HCT116 (cell line): ENCODE measurements at regions not wholly inside any gene's neighbourhood (a gene's known extent, or its start where the extent isn't known, plus 50 kb on each side); places are given as distances from the start of the nearest gene placed in this dataset.

Experiments used
- ATAC-seq: fragments of 200-7000 bp; cut with Tn5 transposase; 2 replicates; pipeline ENCODE4 v1.9.1; 2020; ENCODE audit warnings: mild to moderate bottlenecking, moderate library complexity
- BruUV-seq: library from RNA; stranded (reverse); fragments of 400-500 nt; replicated peaks from 2 replicates; lab custom pipeline; 2021; lab: Mats Ljungman, UMichigan
- CTCF ChIA-PET: fragments of 300-600 bp; sonication (Branson Sonifier 250); formaldehyde crosslinking; loops from one replicate; lab custom pipeline; 2021; ENCODE audit warnings: antibody characterized with exemption; lab: Charles Lee
- POLR2A ChIA-PET: fragments of 300-600, 350-600 bp; sonication (Branson Sonifier 250); formaldehyde crosslinking; loops from one replicate; lab custom pipeline; 2021; ENCODE audit warnings: antibody characterized with exemption; lab: Charles Lee
- RAD21 ChIA-PET, 2 experiments: fragments of 300-600 bp; sonication (Branson Sonifier 250); formaldehyde crosslinking; loops; one replicate each; lab custom pipeline; 2023; ENCODE audit warnings: low total read pairs in 2 of 2; ENCODE audit not compliant: uncharacterized antibody in 2 of 2, unreplicated experiment in 2 of 2, low non-redundant PET in 1 of 2; lab: Charles Lee
- DNase-seq: peaks from one replicate; pipeline ENCODE4 v3.0.0-alpha.2; 2010; ENCODE audit warnings: low read depth, low spot score
- H2AFZ ChIP-seq: fragments of 200-600 bp; shearing (Covaris generic), sonication (generic); 2 replicates; pipeline ENCODE4 v1.6.1; 2017; ENCODE audit warnings: low read depth, mixed run types, mixed read lengths, antibody characterized with exemption, low read length; ENCODE audit not compliant: poor library complexity, severe bottlenecking
- H3K27ac ChIP-seq: 2 replicates; pipeline ENCODE4 v1.5.1; 2012; ENCODE audit warnings: low read depth, low read length
- H3K27me3 ChIP-seq: fragments of 200-600 bp; sonication (generic); 2 replicates; pipeline ENCODE4 v1.6.1; 2016; ENCODE audit warnings: mixed run types, low read length, mixed read lengths; ENCODE audit not compliant: insufficient read depth
- H3K36me3 ChIP-seq, 2 experiments: fragments of 200-500 bp in 1 of 2; fragments of 200-600 bp in 1 of 2; sonication (Bioruptor generic) in 1 of 2; sonication (generic) in 1 of 2; 2 replicates each; pipeline versions ENCODE4 v1.5.1 to v1.6.1; 2014 to 2016; ENCODE audit warnings: low read length in 2 of 2, inconsistent platforms in 1 of 2, mixed read lengths in 1 of 2, mixed run types in 1 of 2; ENCODE audit not compliant: insufficient read depth in 2 of 2, control insufficient read depth in 1 of 2
- H3K4me1 ChIP-seq, 2 experiments: fragments of 200-600 bp in 1 of 2; sonication (generic) in 1 of 2; 2 replicates each; pipeline versions ENCODE4 v1.5.1 to v1.6.1; 2012 to 2017; ENCODE audit warnings: low read length in 2 of 2, inconsistent platforms in 1 of 2, mild to moderate bottlenecking in 1 of 2, mixed read lengths in 1 of 2, mixed run types in 1 of 2, moderate library complexity in 1 of 2; ENCODE audit not compliant: insufficient read depth in 2 of 2, control insufficient read depth in 1 of 2
- H3K4me2 ChIP-seq: fragments of 200-600 bp; sonication (generic); 2 replicates; pipeline ENCODE4 v1.6.1; 2017; ENCODE audit warnings: mixed run types, low read length, mixed read lengths
- H3K4me3 ChIP-seq, 2 experiments: fragments of 200-600 bp in 1 of 2; sonication (generic) in 1 of 2; replicated peaks in 1 of 2; 2 replicates each; pipeline ENCODE4 v1.5.1; 2011 to 2016; ENCODE audit warnings: low read length in 2 of 2, control low read depth in 1 of 2, low read depth in 1 of 2, mild to moderate bottlenecking in 1 of 2, mixed read lengths in 1 of 2, mixed run types in 1 of 2
- H3K79me2 ChIP-seq: fragments of 200-600 bp; sonication (generic); 2 replicates; pipeline ENCODE4 v1.6.1; 2017; ENCODE audit warnings: mild to moderate bottlenecking, mixed run types, low read length, moderate library complexity, mixed read lengths; ENCODE audit not compliant: insufficient read depth
- H3K9ac ChIP-seq: fragments of 200-600 bp; sonication (generic); 2 replicates; pipeline ENCODE4 v1.6.1; 2016; ENCODE audit warnings: low read length, mixed read lengths
- H3K9me2 ChIP-seq: fragments of 200-600 bp; sonication (generic), shearing (Covaris generic); 2 replicates; pipeline ENCODE4 v1.6.1; 2017; ENCODE audit warnings: mixed run types, mild to moderate bottlenecking, moderate library complexity; ENCODE audit not compliant: insufficient read depth
- H3K9me3 ChIP-seq, 2 experiments: fragments of 200-500 bp in 1 of 2; fragments of 200-600 bp in 1 of 2; sonication (Bioruptor generic) in 1 of 2; sonication (generic) in 1 of 2; 2 replicates each; pipeline ENCODE4 v1.6.1; 2014 to 2017; ENCODE audit warnings: low read length in 2 of 2, mixed read lengths in 2 of 2, inconsistent platforms in 1 of 2, low read depth in 1 of 2, mild to moderate bottlenecking in 1 of 2, mixed run types in 1 of 2, moderate library complexity in 1 of 2; ENCODE audit not compliant: control insufficient read depth in 1 of 2, insufficient read depth in 1 of 2
- H4K20me1 ChIP-seq: fragments of 200-600 bp; sonication (generic), shearing (Covaris generic); 2 replicates; pipeline ENCODE4 v1.6.1; 2017; ENCODE audit warnings: mixed run types, mild to moderate bottlenecking, moderate library complexity; ENCODE audit not compliant: insufficient read depth
- ATF3 ChIP-seq: IDR thresholded peaks from 2 replicates; pipeline ENCODE4 v1.6.1; 2012
- CBX3 ChIP-seq: IDR thresholded peaks from 2 replicates; pipeline ENCODE4 v1.6.1; 2012; ENCODE audit warnings: low read depth
- EZH2 ChIP-seq: fragments of 200-600 bp; sonication (generic); IDR thresholded peaks from 2 replicates; pipeline ENCODE4 v1.6.1; 2017; ENCODE audit warnings: antibody characterized with exemption, mixed run types
- EZH2phosphoT487 ChIP-seq: fragments of 200-600 bp; IDR thresholded peaks from 2 replicates; pipeline ENCODE4 v1.6.1; 2018; ENCODE audit warnings: antibody characterized with exemption, borderline replicate concordance
- JUND ChIP-seq: IDR thresholded peaks from 2 replicates; pipeline ENCODE4 v1.6.1; 2012
- RAD21 ChIP-seq: IDR thresholded peaks from 2 replicates; pipeline ENCODE4 v1.6.1; 2012; ENCODE audit warnings: low read depth, mild to moderate bottlenecking
- REST ChIP-seq: IDR thresholded peaks from 2 replicates; pipeline ENCODE4 v1.6.1; 2012; ENCODE audit warnings: low read depth
- SIN3A ChIP-seq: IDR thresholded peaks from 2 replicates; pipeline ENCODE4 v1.6.1; 2012; ENCODE audit warnings: low read depth
- SP1 ChIP-seq: IDR thresholded peaks from 2 replicates; pipeline ENCODE4 v1.6.1; 2012; ENCODE audit warnings: low read depth
- ZFX ChIP-seq: fragments of 450-650 bp; IDR thresholded peaks from 2 replicates; pipeline ENCODE4 v1.6.1; 2017
- intact Hi-C: fragments of 100-400 bp; cut with micrococcal nuclease; formaldehyde crosslinking; loops from 2 replicates; pipeline ENCODE4 v1.10.0; 2022

- no peak for ATAC-seq
- no TSS peak for BruUV-seq
- Histone ChIP-seq H3K9ac (no peak overlapping the region), H2AFZ (no peak overlapping the region), H3K27me3 (no peaks in the 10 kb centered on the region), H3K79me2 (no peaks in the 10 kb centered on the region), H3K9me2 (no peaks in the 10 kb centered on the region), H3K27ac (no peak overlapping the region), H3K4me1 (no peaks in the 10 kb centered on the region), H3K9me3 (peaks cover 6 to 24% of the 10 kb centered on the region in 2 experiments; a peak in 3 of 4 replicates), H3K4me3 (no peak overlapping the region), H3K36me3 (no peaks in the 10 kb centered on the region), H3K4me2 (no peak overlapping the region), H4K20me1 (no peaks in the 10 kb centered on the region)
- ChIA-PET POLR2A (no interaction called here), CTCF (no interaction called here), RAD21 (no interaction called here)
- TF ChIP-seq REST, result no peak
- no peak for TF ChIP-seq ATF3
- no peak for TF ChIP-seq ZFX
- no peak for TF ChIP-seq SP1
- TF ChIP-seq SIN3A, result no peak
- no peak for TF ChIP-seq EZH2
- intact Hi-C loops, result no loop called here
- no peak for DNase-seq
Observed at GRCh38 chr13:55341891-55342290, 1798.8 kb upstream of the PRR20A start.

GRCh38 chr13:55345224-55345623 lies 1795.5 kb upstream of the PRR20A start:
- Histone ChIP-seq H3K9me3 (peaks cover 7 to 24% of the 10 kb centered on the region in 2 experiments; a peak in 3 of 4 replicates), H3K79me2 (no peaks in the 10 kb centered on the region), H3K9ac (no peak overlapping the region), H3K4me3 (no peak overlapping the region), H3K27ac (no peak overlapping the region), H3K4me2 (no peak overlapping the region), H3K9me2 (no peaks in the 10 kb centered on the region), H3K27me3 (no peaks in the 10 kb centered on the region), H3K36me3 (no peaks in the 10 kb centered on the region), H3K4me1 (no peaks in the 10 kb centered on the region), H2AFZ (no peak overlapping the region), H4K20me1 (no peaks in the 10 kb centered on the region)
- intact Hi-C loops, result no loop called here
- TF ChIP-seq RAD21 (no peak), ATF3 (no peak), JUND (no peak), CBX3 (no peak), EZH2phosphoT487 (no peak), REST (no peak), SP1 (no peak)
- ChIA-PET RAD21 (no interaction called here), CTCF (no interaction called here), POLR2A (no interaction called here)
- no TSS peak for BruUV-seq
- no peak for DNase-seq
- no peak for ATAC-seq
